Uterus (tissue), 2 donors: ENCODE measurements at regions not wholly inside any gene's neighbourhood (a gene's known extent, or its start where the extent isn't known, plus 50 kb on each side); places are given as distances from the start of the nearest gene placed in this dataset.

ENCODE experiments used
- POLR2A ChIP-seq, 2 donors: fragments of 450-650 bp; IDR thresholded peaks; one replicate each; pipeline ENCODE4 v1.6.1; 2016; ENCODE audit warnings: antibody characterized with exemption in 2 of 2, mild to moderate bottlenecking in 1 of 2, moderate library complexity in 1 of 2
- TF ChIP-seq, protein P1 (sequence below), 4 experiments: fragments of 200-600 bp in 2 of 4; fragments of 450-650 bp in 2 of 4; sonication (generic) in 2 of 4; IDR thresholded peaks; one replicate each; pipeline ENCODE4 v1.5.1; 2016 to 2019; ENCODE audit warnings: antibody characterized with exemption in 4 of 4, mild to moderate bottlenecking in 2 of 4, moderate library complexity in 1 of 4

DNA sequence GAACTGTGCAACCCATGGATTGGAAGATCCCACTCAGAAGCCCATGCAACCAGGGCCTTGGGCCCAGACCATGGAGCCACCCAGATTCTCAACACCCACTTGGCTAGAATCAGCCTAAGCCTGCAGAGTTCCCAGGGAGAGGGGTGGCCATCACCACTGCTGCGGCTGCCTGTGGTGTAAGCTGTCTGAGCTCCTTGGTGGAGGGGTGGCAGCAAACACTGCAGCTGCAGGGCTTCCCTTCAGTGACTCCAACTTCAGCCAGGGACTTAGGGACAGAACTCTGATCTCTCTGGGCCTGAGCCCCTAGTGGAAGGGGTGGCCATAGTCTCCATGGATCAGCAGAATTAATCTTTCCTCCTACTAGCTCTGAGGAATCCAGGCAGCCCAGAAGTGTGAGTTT lies 72.5 kb downstream of the RAD51AP2 start:
- TF ChIP-seq POLR2A (IDR thresholded peaks at IDR 0.05), result no peak
- TF ChIP-seq, protein P1, sequence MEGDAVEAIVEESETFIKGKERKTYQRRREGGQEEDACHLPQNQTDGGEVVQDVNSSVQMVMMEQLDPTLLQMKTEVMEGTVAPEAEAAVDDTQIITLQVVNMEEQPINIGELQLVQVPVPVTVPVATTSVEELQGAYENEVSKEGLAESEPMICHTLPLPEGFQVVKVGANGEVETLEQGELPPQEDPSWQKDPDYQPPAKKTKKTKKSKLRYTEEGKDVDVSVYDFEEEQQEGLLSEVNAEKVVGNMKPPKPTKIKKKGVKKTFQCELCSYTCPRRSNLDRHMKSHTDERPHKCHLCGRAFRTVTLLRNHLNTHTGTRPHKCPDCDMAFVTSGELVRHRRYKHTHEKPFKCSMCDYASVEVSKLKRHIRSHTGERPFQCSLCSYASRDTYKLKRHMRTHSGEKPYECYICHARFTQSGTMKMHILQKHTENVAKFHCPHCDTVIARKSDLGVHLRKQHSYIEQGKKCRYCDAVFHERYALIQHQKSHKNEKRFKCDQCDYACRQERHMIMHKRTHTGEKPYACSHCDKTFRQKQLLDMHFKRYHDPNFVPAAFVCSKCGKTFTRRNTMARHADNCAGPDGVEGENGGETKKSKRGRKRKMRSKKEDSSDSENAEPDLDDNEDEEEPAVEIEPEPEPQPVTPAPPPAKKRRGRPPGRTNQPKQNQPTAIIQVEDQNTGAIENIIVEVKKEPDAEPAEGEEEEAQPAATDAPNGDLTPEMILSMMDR (IDR thresholded peaks at IDR 0.05), result no peak
